Activated CD4-positive, alpha-beta T cell treated with anti-CD3 and anti-CD28 coated beads for 36 hours (primary cell): ENCODE measurements at regions not wholly inside any gene's neighbourhood (a gene's known extent, or its start where the extent isn't known, plus 50 kb on each side); places are given as distances from the start of the nearest gene placed in this dataset.

ENCODE experiments used
- ATAC-seq: fragments of 200-7000 bp; cut with Tn5 transposase; one replicate; pipeline ENCODE4 v1.10.0; 2021; ENCODE audit warnings: mild to moderate bottlenecking, moderate library complexity
- CTCF ChIA-PET: fragments of 350-600 bp; sonication (Branson Sonifier 250); formaldehyde crosslinking; loops from one replicate; lab custom pipeline; 2021; ENCODE audit warnings: antibody characterized with exemption; lab: Charles Lee
- POLR2A ChIA-PET: fragments of 350-600 bp; sonication (Branson Sonifier 250); formaldehyde crosslinking; loops from one replicate; lab custom pipeline; 2021; ENCODE audit warnings: antibody characterized with exemption, inconsistent platforms; lab: Charles Lee
- DNase-seq: peaks from one replicate; pipeline ENCODE4 v3.0.0-alpha.2; 2020
- H3K27ac Mint-ChIP-seq: one replicate; pipeline ENCODE4 v1.8.0; 2021; ENCODE audit warnings: mixed read lengths
- H3K27me3 Mint-ChIP-seq: one replicate; pipeline ENCODE4 v1.8.0; 2021; ENCODE audit warnings: mixed read lengths
- H3K36me3 Mint-ChIP-seq: one replicate; pipeline ENCODE4 v1.8.0; 2021; ENCODE audit warnings: low read depth, mixed read lengths
- H3K4me1 Mint-ChIP-seq: one replicate; pipeline ENCODE4 v1.8.0; 2021; ENCODE audit warnings: mixed read lengths
- H3K4me3 Mint-ChIP-seq: one replicate; pipeline ENCODE4 v1.8.0; 2021; ENCODE audit warnings: mild to moderate bottlenecking, moderate library complexity, mixed read lengths
- H3K9me3 Mint-ChIP-seq: one replicate; pipeline ENCODE4 v1.8.0; 2021; ENCODE audit warnings: low read depth, mixed read lengths
- intact Hi-C, 2 experiments: fragments of 100-400 bp; cut with DNase I in 1 of 2; cut with micrococcal nuclease in 1 of 2; formaldehyde crosslinking; loops; one replicate each; pipeline versions ENCODE4 v1.14.2 to v1.15.1; 2022 to 2024; cut with DNase I, micrococcal nuclease

GRCh38 chr5:61732796-61733195 is 400.7 kb downstream of the ZSWIM6 start:
- ATAC-seq, result no peak
- H3K36me3 Mint-ChIP-seq, result no peaks in the 10 kb centered on the region
- no peak overlapping the region for H3K27ac Mint-ChIP-seq
- peaks cover 11% of the 10 kb centered on the region for H3K27me3 Mint-ChIP-seq
- intact Hi-C loops, result no loop called here
- H3K4me1 Mint-ChIP-seq, result no peaks in the 10 kb centered on the region
- no peak overlapping the region for H3K4me3 Mint-ChIP-seq
- CTCF ChIA-PET, result no interaction called here
- no peak for DNase-seq
- H3K9me3 Mint-ChIP-seq, result no peaks in the 10 kb centered on the region
- POLR2A ChIA-PET, result no interaction called here

GRCh38 chr5:61734001-61734400 is 401.9 kb downstream of the ZSWIM6 start:
- Mint-ChIP-seq H3K36me3 (no peaks in the 10 kb centered on the region), H3K4me3 (no peak overlapping the region), H3K27ac (no peak overlapping the region), H3K4me1 (no peaks in the 10 kb centered on the region), H3K9me3 (no peaks in the 10 kb centered on the region), H3K27me3 (peaks cover 11% of the 10 kb centered on the region)
- CTCF ChIA-PET, result no interaction called here
- intact Hi-C loops, result no loop called here
- POLR2A ChIA-PET, result no interaction called here
- ATAC-seq (no peak), DNase-seq (no peak)

GRCh38 chr5:61734966-61735365 is 402.9 kb downstream of the ZSWIM6 start:
- ChIA-PET POLR2A (no interaction called here), CTCF (no interaction called here)
- no peak overlapping the region for H3K27ac Mint-ChIP-seq
- no peaks in the 10 kb centered on the region for H3K4me1 Mint-ChIP-seq
- ATAC-seq, result no peak
- no peak overlapping the region for H3K4me3 Mint-ChIP-seq
- no peak for DNase-seq
- peaks cover 9% of the 10 kb centered on the region for H3K27me3 Mint-ChIP-seq
- intact Hi-C loops, result no loop called here
- no peaks in the 10 kb centered on the region for H3K36me3 Mint-ChIP-seq
- H3K9me3 Mint-ChIP-seq, result no peaks in the 10 kb centered on the region

GRCh38 chr5:61735531-61735930 is 403.5 kb downstream of the ZSWIM6 start:
- Mint-ChIP-seq H3K36me3 (no peaks in the 10 kb centered on the region), H3K27ac (no peak overlapping the region), H3K9me3 (no peaks in the 10 kb centered on the region), H3K4me1 (no peaks in the 10 kb centered on the region), H3K4me3 (no peak overlapping the region), H3K27me3 (peaks cover 5% of the 10 kb centered on the region)
- ATAC-seq, result no peak
- intact Hi-C loops, result no loop called here
- no peak for DNase-seq
- ChIA-PET POLR2A (no interaction called here), CTCF (no interaction called here)

GRCh38 chr5:61735995-61736394 is 403.9 kb downstream of the ZSWIM6 start:
- peaks cover 5% of the 10 kb centered on the region for H3K27me3 Mint-ChIP-seq
- H3K27ac Mint-ChIP-seq, result no peak overlapping the region
- H3K36me3 Mint-ChIP-seq, result no peaks in the 10 kb centered on the region
- intact Hi-C loops, result no loop called here
- H3K4me3 Mint-ChIP-seq, result no peak overlapping the region
- CTCF ChIA-PET, result no interaction called here
- no peaks in the 10 kb centered on the region for H3K4me1 Mint-ChIP-seq
- POLR2A ChIA-PET, result no interaction called here
- H3K9me3 Mint-ChIP-seq, result no peaks in the 10 kb centered on the region
- ATAC-seq (no peak), DNase-seq (no peak)

GRCh38 chr5:61737301-61737963 is 405.4 kb downstream of the ZSWIM6 start:
- Mint-ChIP-seq H3K27me3 (peaks cover 4% of the 10 kb centered on the region), H3K4me1 (no peaks in the 10 kb centered on the region), H3K36me3 (no peaks in the 10 kb centered on the region), H3K4me3 (no peak overlapping the region), H3K27ac (no peak overlapping the region), H3K9me3 (no peaks in the 10 kb centered on the region)
- no peak for DNase-seq
- CTCF ChIA-PET, result no interaction called here
- POLR2A ChIA-PET, result interaction anchor here (0.6 kb wide), 1 partner anchor 20 kb away, joined by 3 read pairs; no protein-coding TSS in a partner anchor
- intact Hi-C loops, result no loop called here
- no peak for ATAC-seq

- Mint-ChIP-seq H3K27me3 (no peaks in the 10 kb centered on the region), H3K4me3 (no peak overlapping the region), H3K9me3 (no peaks in the 10 kb centered on the region), H3K4me1 (no peaks in the 10 kb centered on the region), H3K27ac (no peak overlapping the region), H3K36me3 (no peaks in the 10 kb centered on the region)
- intact Hi-C loops, result no loop called here
- DNase-seq (no peak), ATAC-seq (no peak)
- CTCF ChIA-PET, result no interaction called here
- POLR2A ChIA-PET, result no interaction called here
These were observed 405.9 kb downstream of the ZSWIM6 start for GRCh38 chr5:61737964-61738340.

- ChIA-PET POLR2A (no interaction called here), CTCF (no interaction called here)
- no peaks in the 10 kb centered on the region for H3K9me3 Mint-ChIP-seq
- H3K27me3 Mint-ChIP-seq, result no peaks in the 10 kb centered on the region
- no peaks in the 10 kb centered on the region for H3K36me3 Mint-ChIP-seq
- ATAC-seq, result no peak
- intact Hi-C loops, result no loop called here
- DNase-seq, result no peak
- no peaks in the 10 kb centered on the region for H3K4me1 Mint-ChIP-seq
- H3K27ac Mint-ChIP-seq, result no peak overlapping the region
- H3K4me3 Mint-ChIP-seq, result no peak overlapping the region
These were observed 406.4 kb downstream of the ZSWIM6 start for GRCh38 chr5:61738446-61738845.

GRCh38 chr5:61744690-61745619 is 412.9 kb downstream of the ZSWIM6 start:
- ATAC-seq (no peak), DNase-seq (no peak)
- H3K9me3 Mint-ChIP-seq, result peaks cover 1% of the 10 kb centered on the region
- ChIA-PET CTCF (no interaction called here), POLR2A (no interaction called here)
- no peak overlapping the region for H3K27ac Mint-ChIP-seq
- peaks cover 2% of the 10 kb centered on the region for H3K27me3 Mint-ChIP-seq
- intact Hi-C loops, result no loop called here
- no peaks in the 10 kb centered on the region for H3K4me1 Mint-ChIP-seq
- H3K36me3 Mint-ChIP-seq, result no peaks in the 10 kb centered on the region
- no peak overlapping the region for H3K4me3 Mint-ChIP-seq

GRCh38 chr5:61746831-61747575 is 414.9 kb downstream of the ZSWIM6 start:
- CTCF ChIA-PET, result no interaction called here
- H3K27me3 Mint-ChIP-seq, result peaks cover 3% of the 10 kb centered on the region
- no peaks in the 10 kb centered on the region for H3K36me3 Mint-ChIP-seq
- intact Hi-C loops, result no loop called here
- peaks cover 4% of the 10 kb centered on the region for H3K9me3 Mint-ChIP-seq
- no peak overlapping the region for H3K27ac Mint-ChIP-seq
- ATAC-seq, result no peak
- POLR2A ChIA-PET, result no interaction called here
- DNase-seq, result no peak
- no peaks in the 10 kb centered on the region for H3K4me1 Mint-ChIP-seq
- H3K4me3 Mint-ChIP-seq, result no peak overlapping the region

GRCh38 chr5:61748121-61748520 is 416.1 kb downstream of the ZSWIM6 start:
- peaks cover 4% of the 10 kb centered on the region for H3K9me3 Mint-ChIP-seq
- intact Hi-C loops, result no loop called here
- H3K4me3 Mint-ChIP-seq, result no peak overlapping the region
- ATAC-seq (no peak), DNase-seq (no peak)
- ChIA-PET POLR2A (no interaction called here), CTCF (no interaction called here)
- no peak overlapping the region for H3K27ac Mint-ChIP-seq
- H3K36me3 Mint-ChIP-seq, result no peaks in the 10 kb centered on the region
- no peaks in the 10 kb centered on the region for H3K4me1 Mint-ChIP-seq
- peaks cover 3% of the 10 kb centered on the region for H3K27me3 Mint-ChIP-seq
